Stimulated activated CD8-positive, alpha-beta memory T cell treated with anti-CD3 and anti-CD28 coated beads, Interleukin-7, amount 100 ng/mL, for 1 hour (primary cell): ENCODE measurements at regions not wholly inside any gene's neighbourhood (a gene's known extent, or its start where the extent isn't known, plus 50 kb on each side); places are given as distances from the start of the nearest gene placed in this dataset.
"Not testable (repeated sequence)": the region's sequence is repeated elsewhere in the genome, so short reads cannot be mapped to it uniquely, and the experiment has no call there.

Experiments used
- DNase-seq, 2 donors: peaks; one replicate each; pipeline ENCODE4 v3.0.0-alpha.2; 2020; ENCODE audit warnings: low read depth in 2 of 2

- DNase-seq, result not testable (repeated sequence)
Measured at GRCh38 chr6:166846446-166847142, 109.8 kb downstream of the RNASET2 start.

- DNase-seq, result no peak
Measured at GRCh38 chr6:166842607-166843006, 113.7 kb downstream of the RNASET2 start.

GRCh38 chr6:166841216-166841615 lies 115.1 kb downstream of the RNASET2 start:
- no peak for DNase-seq

GRCh38 chr6:166839569-166839968 lies 116.8 kb downstream of the RNASET2 start:
- no peak for DNase-seq

GRCh38 chr6:166838987-166839386 lies 117.4 kb downstream of the RNASET2 start:
- no peak for DNase-seq

- DNase-seq, result no peak
Measured at GRCh38 chr6:166836785-166837718, 119.3 kb downstream of the RNASET2 start.

GRCh38 chr6:166834049-166834448 lies 122.3 kb downstream of the RNASET2 start:
- DNase-seq, result no peak

- no peak for DNase-seq
Measured at GRCh38 chr6:166830891-166831363, 125.4 kb downstream of the RNASET2 start.

- no peak for DNase-seq
Measured at GRCh38 chr6:166830185-166830890, 126.0 kb downstream of the RNASET2 start.

- no peak for DNase-seq
Measured at GRCh38 chr6:166826264-166826663, 130.1 kb downstream of the RNASET2 start.

- DNase-seq, result no peak
Measured at GRCh38 chr6:166825553-166826145, 130.7 kb downstream of the RNASET2 start.

GRCh38 chr6:166824880-166825250 lies 131.5 kb downstream of the RNASET2 start:
- no peak for DNase-seq

GRCh38 chr6:166824146-166824879 lies 132.0 kb downstream of the RNASET2 start:
- DNase-seq, result no peak

GRCh38 chr6:166822609-166823008 lies 133.7 kb downstream of the RNASET2 start:
- DNase-seq, result no peak

GRCh38 chr6:166820483-166820882 lies 135.9 kb downstream of the RNASET2 start:
- DNase-seq, result no peak

GRCh38 chr6:166820070-166820469 lies 136.3 kb downstream of the RNASET2 start:
- DNase-seq, result no peak

- DNase-seq, result no peak
Measured at GRCh38 chr6:166815629-166816028, 140.7 kb downstream of the RNASET2 start.

- DNase-seq, result no peak
Measured at GRCh38 chr6:166814390-166814789, 142.0 kb downstream of the RNASET2 start.

GRCh38 chr6:166813461-166813860 lies 142.9 kb downstream of the RNASET2 start:
- DNase-seq, result no peak

- DNase-seq, result no peak
Measured at GRCh38 chr6:166810864-166811263, 145.5 kb downstream of the RNASET2 start.

GRCh38 chr6:166809721-166810120 lies 146.6 kb downstream of the RNASET2 start:
- no peak for DNase-seq
